ENCODE measurements at regions not wholly inside any gene's neighbourhood (a gene's known extent, or its start where the extent isn't known, plus 50 kb on each side); places are given as distances from the start of the nearest gene placed in this dataset.

DNA sequence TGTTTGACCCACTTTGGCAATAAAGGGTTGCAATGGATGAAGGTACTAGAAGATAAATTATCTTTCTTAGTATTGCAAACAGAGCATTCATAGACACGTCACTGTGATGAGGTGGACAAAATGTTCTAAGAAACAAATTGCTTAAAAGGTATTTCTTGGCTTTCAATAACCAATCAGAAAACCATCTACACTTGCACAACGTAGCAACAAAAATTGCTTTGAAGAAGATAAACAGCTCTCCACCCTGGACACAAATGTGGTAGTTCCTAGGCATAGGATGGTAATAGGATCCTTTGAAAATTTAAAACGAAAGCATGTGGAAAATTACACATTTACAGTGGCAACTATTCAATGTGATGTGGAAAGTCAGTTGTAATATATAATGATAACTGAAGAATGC, 439.9 kb upstream of the ETAA1 start:
- Histone ChIP-seq H3F3A (ENCODE audit: insufficient read depth, low read length) (no peaks in the 10 kb centered on the region), H3K9ac (ENCODE audit: low read length) (no peak overlapping the region), H3K27ac (ENCODE audit: low read length) (no peak overlapping the region), H3K36me3 (replicated peaks; ENCODE audit: insufficient read depth, low read length) (no peaks in the 10 kb centered on the region), H3K4me1 (ENCODE audit: low read length) (no peaks in the 10 kb centered on the region), H4K20me1 (ENCODE audit: insufficient read depth, low read length) (no peaks in the 10 kb centered on the region), H3K79me2 (ENCODE audit: low read length) (no peaks in the 10 kb centered on the region), H3K27me3 (replicated peaks; ENCODE audit: insufficient read depth, low read length) (no peaks in the 10 kb centered on the region), H3K9me3 (replicated peaks; ENCODE audit: insufficient read depth, low read length) (no peaks in the 10 kb centered on the region), H3K4me2 (ENCODE audit: low read depth, low read length) (no peak overlapping the region), H2AFZ (ENCODE audit: low read length) (no peak overlapping the region), H3K4me3 (ENCODE audit: low read length) (no peak overlapping the region), H3K9me2 (replicated peaks; ENCODE audit: insufficient read depth, low read length) (no peaks in the 10 kb centered on the region)
- TF ChIP-seq EZH2 (optimal IDR thresholded peaks at IDR 0.05; ENCODE audit: low read depth, low read length): no peak
- TF ChIP-seq EZH2phosphoT487 (IDR thresholded peaks at IDR 0.05; ENCODE audit: low read length): no peak
- TF ChIP-seq, protein P1, sequence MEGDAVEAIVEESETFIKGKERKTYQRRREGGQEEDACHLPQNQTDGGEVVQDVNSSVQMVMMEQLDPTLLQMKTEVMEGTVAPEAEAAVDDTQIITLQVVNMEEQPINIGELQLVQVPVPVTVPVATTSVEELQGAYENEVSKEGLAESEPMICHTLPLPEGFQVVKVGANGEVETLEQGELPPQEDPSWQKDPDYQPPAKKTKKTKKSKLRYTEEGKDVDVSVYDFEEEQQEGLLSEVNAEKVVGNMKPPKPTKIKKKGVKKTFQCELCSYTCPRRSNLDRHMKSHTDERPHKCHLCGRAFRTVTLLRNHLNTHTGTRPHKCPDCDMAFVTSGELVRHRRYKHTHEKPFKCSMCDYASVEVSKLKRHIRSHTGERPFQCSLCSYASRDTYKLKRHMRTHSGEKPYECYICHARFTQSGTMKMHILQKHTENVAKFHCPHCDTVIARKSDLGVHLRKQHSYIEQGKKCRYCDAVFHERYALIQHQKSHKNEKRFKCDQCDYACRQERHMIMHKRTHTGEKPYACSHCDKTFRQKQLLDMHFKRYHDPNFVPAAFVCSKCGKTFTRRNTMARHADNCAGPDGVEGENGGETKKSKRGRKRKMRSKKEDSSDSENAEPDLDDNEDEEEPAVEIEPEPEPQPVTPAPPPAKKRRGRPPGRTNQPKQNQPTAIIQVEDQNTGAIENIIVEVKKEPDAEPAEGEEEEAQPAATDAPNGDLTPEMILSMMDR (IDR thresholded peaks at IDR 0.05; ENCODE audit: low read length): no peak
- no peak for DNase-seq

- no peaks in the 10 kb centered on the region for H3K36me3 ChIP-seq (replicated peaks; ENCODE audit: insufficient read depth, low read length)
- no peaks in the 10 kb centered on the region for H3K79me2 ChIP-seq (ENCODE audit: low read length)
- no peaks in the 10 kb centered on the region for H3K27me3 ChIP-seq (replicated peaks; ENCODE audit: insufficient read depth, low read length)
- H3K27ac ChIP-seq (ENCODE audit: low read length): no peak overlapping the region
- TF ChIP-seq EZH2 (optimal IDR thresholded peaks at IDR 0.05; ENCODE audit: low read depth, low read length) (no peak), EZH2phosphoT487 (IDR thresholded peaks at IDR 0.05; ENCODE audit: low read length) (no peak)
- TF ChIP-seq, protein P1 (IDR thresholded peaks at IDR 0.05; ENCODE audit: low read length): no peak
- no peaks in the 10 kb centered on the region for H4K20me1 ChIP-seq (ENCODE audit: insufficient read depth, low read length)
- no peak for DNase-seq
- H3K9me2 ChIP-seq (replicated peaks; ENCODE audit: insufficient read depth, low read length): no peaks in the 10 kb centered on the region
- no peak overlapping the region for H3K9ac ChIP-seq (ENCODE audit: low read length)
- no peak overlapping the region for H3K4me3 ChIP-seq (ENCODE audit: low read length)
- H3K9me3 ChIP-seq (replicated peaks; ENCODE audit: insufficient read depth, low read length): no peaks in the 10 kb centered on the region
- H3F3A ChIP-seq (ENCODE audit: insufficient read depth, low read length): no peaks in the 10 kb centered on the region
- H3K4me2 ChIP-seq (ENCODE audit: low read depth, low read length): no peak overlapping the region
- no peak overlapping the region for H2AFZ ChIP-seq (ENCODE audit: low read length)
- no peaks in the 10 kb centered on the region for H3K4me1 ChIP-seq (ENCODE audit: low read length)
These were observed 439.5 kb upstream of the ETAA1 start for GRCh38 chr2:66957677-66958076.

DNA sequence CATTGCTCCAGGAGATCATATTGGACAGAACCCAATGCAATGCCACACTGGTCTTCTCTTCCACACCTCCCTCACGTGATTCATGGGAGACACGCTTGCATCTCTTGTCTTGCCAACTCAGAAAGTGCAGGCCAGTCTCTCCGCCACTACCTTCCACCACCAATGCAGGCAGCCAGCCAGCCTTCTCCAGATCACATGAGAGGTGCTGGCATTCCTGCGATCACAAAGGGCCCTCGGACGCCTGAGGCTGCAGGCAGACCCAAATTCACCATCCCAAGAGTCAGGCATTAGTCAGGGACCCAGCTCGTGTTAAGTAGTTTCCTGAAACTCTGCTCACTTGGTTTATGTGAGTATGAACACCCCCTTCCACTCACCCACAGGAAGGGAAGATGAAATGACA, 437.0 kb upstream of the ETAA1 start:
- Histone ChIP-seq H3K4me1 (ENCODE audit: low read length) (no peaks in the 10 kb centered on the region), H3K27ac (ENCODE audit: low read length) (no peak overlapping the region), H3K9ac (ENCODE audit: low read length) (no peak overlapping the region), H3K4me3 (ENCODE audit: low read length) (no peak overlapping the region), H3K9me3 (replicated peaks; ENCODE audit: insufficient read depth, low read length) (no peaks in the 10 kb centered on the region), H3K27me3 (replicated peaks; ENCODE audit: insufficient read depth, low read length) (no peaks in the 10 kb centered on the region), H3F3A (ENCODE audit: insufficient read depth, low read length) (no peaks in the 10 kb centered on the region), H3K36me3 (replicated peaks; ENCODE audit: insufficient read depth, low read length) (no peaks in the 10 kb centered on the region), H3K9me2 (replicated peaks; ENCODE audit: insufficient read depth, low read length) (no peaks in the 10 kb centered on the region), H3K79me2 (ENCODE audit: low read length) (no peaks in the 10 kb centered on the region), H3K4me2 (ENCODE audit: low read depth, low read length) (no peak overlapping the region), H2AFZ (ENCODE audit: low read length) (no peak overlapping the region), H4K20me1 (ENCODE audit: insufficient read depth, low read length) (no peaks in the 10 kb centered on the region)
- TF ChIP-seq EZH2 (optimal IDR thresholded peaks at IDR 0.05; ENCODE audit: low read depth, low read length) (no peak), EZH2phosphoT487 (IDR thresholded peaks at IDR 0.05; ENCODE audit: low read length) (no peak)
- TF ChIP-seq, protein P1 (IDR thresholded peaks at IDR 0.05; ENCODE audit: low read length): no peak
- no peak for DNase-seq

Measured in MM.1S (cell line).